Activated CD8-positive, alpha-beta T cell treated with anti-CD3 and anti-CD28 coated beads for 36 hours (primary cell): ENCODE measurements at regions not wholly inside any gene's neighbourhood (a gene's known extent, or its start where the extent isn't known, plus 50 kb on each side); places are given as distances from the start of the nearest gene placed in this dataset.

ENCODE experiments used
- ATAC-seq: fragments of 200-7000 bp; cut with Tn5 transposase; one replicate; pipeline ENCODE4 v1.10.0; 2021; ENCODE audit warnings: mild to moderate bottlenecking, moderate library complexity
- CTCF ChIA-PET: fragments of 350-600 bp; sonication (Branson Sonifier 250); formaldehyde crosslinking; loops from one replicate; lab custom pipeline; 2021; ENCODE audit warnings: antibody characterized with exemption; lab: Charles Lee
- POLR2A ChIA-PET: fragments of 350-600 bp; sonication (Branson Sonifier 250); formaldehyde crosslinking; loops from one replicate; lab custom pipeline; 2021; ENCODE audit warnings: antibody characterized with exemption; lab: Charles Lee
- DNase-seq: peaks from one replicate; pipeline ENCODE4 v3.0.0-alpha.2; 2020
- H3K27ac Mint-ChIP-seq: one replicate; pipeline ENCODE4 v1.8.0; 2021; ENCODE audit warnings: mild to moderate bottlenecking, mixed read lengths
- H3K27me3 Mint-ChIP-seq: one replicate; pipeline ENCODE4 v1.8.0; 2021; ENCODE audit warnings: mixed read lengths
- H3K36me3 Mint-ChIP-seq: one replicate; pipeline ENCODE4 v1.8.0; 2021; ENCODE audit warnings: low read depth, mixed read lengths
- H3K4me1 Mint-ChIP-seq: one replicate; pipeline ENCODE4 v1.8.0; 2021; ENCODE audit warnings: low read depth, mixed read lengths
- H3K4me3 Mint-ChIP-seq: one replicate; pipeline ENCODE4 v1.8.0; 2021; ENCODE audit warnings: mild to moderate bottlenecking, moderate library complexity, mixed read lengths
- H3K9me3 Mint-ChIP-seq: one replicate; pipeline ENCODE4 v1.8.0; 2021; ENCODE audit warnings: mixed read lengths
- intact Hi-C: fragments of 100-400 bp; cut with micrococcal nuclease; formaldehyde crosslinking; loops from one replicate; pipeline ENCODE4 v1.10.0; 2022
- TF ChIP-seq, protein P1 (sequence below): fragments of 200-600 bp; IDR thresholded peaks from one replicate; pipeline ENCODE4 v1.8.0; 2022; ENCODE audit warnings: antibody characterized with exemption, mild to moderate bottlenecking

DNA sequence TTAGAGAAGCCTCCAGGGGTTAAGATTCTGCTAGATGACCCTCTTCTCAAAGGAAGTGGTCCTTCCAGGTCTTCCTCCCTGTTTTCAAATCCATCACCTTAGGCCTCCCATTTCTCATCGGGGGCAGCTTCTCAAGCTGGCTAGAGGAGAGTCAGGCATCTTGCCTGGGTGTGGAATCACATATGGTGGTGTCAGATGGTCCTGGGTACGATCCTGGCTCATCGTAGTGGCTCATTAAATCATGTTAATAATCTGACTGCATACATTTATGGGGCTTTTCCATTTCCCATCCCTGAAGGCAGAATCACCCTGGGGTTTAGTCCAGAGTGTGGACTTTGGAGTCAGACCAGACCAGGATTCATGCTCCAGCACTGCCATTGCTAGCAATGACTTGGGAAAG is 132.6 kb downstream of the RPS24 start:
- Mint-ChIP-seq H3K9me3 (peaks cover 8% of the 10 kb centered on the region), H3K4me3 (no peak overlapping the region), H3K27ac (no peak overlapping the region), H3K36me3 (no peaks in the 10 kb centered on the region), H3K4me1 (no peaks in the 10 kb centered on the region), H3K27me3 (no peaks in the 10 kb centered on the region)
- ATAC-seq (no peak), DNase-seq (no peak)
- intact Hi-C loops, result no loop called here
- TF ChIP-seq, protein P1, sequence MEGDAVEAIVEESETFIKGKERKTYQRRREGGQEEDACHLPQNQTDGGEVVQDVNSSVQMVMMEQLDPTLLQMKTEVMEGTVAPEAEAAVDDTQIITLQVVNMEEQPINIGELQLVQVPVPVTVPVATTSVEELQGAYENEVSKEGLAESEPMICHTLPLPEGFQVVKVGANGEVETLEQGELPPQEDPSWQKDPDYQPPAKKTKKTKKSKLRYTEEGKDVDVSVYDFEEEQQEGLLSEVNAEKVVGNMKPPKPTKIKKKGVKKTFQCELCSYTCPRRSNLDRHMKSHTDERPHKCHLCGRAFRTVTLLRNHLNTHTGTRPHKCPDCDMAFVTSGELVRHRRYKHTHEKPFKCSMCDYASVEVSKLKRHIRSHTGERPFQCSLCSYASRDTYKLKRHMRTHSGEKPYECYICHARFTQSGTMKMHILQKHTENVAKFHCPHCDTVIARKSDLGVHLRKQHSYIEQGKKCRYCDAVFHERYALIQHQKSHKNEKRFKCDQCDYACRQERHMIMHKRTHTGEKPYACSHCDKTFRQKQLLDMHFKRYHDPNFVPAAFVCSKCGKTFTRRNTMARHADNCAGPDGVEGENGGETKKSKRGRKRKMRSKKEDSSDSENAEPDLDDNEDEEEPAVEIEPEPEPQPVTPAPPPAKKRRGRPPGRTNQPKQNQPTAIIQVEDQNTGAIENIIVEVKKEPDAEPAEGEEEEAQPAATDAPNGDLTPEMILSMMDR, result no peak
- CTCF ChIA-PET, result no interaction called here
- POLR2A ChIA-PET, result no interaction called here

DNA sequence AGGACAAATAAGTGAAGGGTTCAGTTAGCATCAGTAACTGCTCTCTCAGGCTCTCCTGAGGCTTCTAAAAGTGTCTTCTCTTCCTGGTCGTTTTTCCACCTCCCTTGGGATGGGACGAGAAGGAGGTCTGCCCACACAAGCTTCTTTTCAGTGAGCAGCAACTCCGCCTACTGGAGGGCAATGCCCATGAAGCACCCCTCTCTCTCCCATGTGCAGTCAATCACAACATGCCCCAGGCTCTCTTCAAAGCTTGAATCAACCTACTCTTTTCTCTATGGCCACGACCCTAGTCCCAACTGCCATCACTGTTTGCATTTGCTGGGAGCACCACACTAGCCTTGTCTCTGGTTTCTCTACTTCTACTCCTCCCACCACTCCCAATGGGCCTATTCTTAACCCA is 135.6 kb downstream of the RPS24 start:
- H3K9me3 Mint-ChIP-seq, result no peaks in the 10 kb centered on the region
- intact Hi-C loops, result no loop called here
- CTCF ChIA-PET, result no interaction called here
- DNase-seq (no peak), ATAC-seq (no peak)
- no peak overlapping the region for H3K4me3 Mint-ChIP-seq
- H3K4me1 Mint-ChIP-seq, result no peaks in the 10 kb centered on the region
- TF ChIP-seq, protein P1, result no peak
- POLR2A ChIA-PET, result no interaction called here
- H3K27me3 Mint-ChIP-seq, result no peaks in the 10 kb centered on the region
- H3K27ac Mint-ChIP-seq, result no peak overlapping the region
- H3K36me3 Mint-ChIP-seq, result no peaks in the 10 kb centered on the region

DNA sequence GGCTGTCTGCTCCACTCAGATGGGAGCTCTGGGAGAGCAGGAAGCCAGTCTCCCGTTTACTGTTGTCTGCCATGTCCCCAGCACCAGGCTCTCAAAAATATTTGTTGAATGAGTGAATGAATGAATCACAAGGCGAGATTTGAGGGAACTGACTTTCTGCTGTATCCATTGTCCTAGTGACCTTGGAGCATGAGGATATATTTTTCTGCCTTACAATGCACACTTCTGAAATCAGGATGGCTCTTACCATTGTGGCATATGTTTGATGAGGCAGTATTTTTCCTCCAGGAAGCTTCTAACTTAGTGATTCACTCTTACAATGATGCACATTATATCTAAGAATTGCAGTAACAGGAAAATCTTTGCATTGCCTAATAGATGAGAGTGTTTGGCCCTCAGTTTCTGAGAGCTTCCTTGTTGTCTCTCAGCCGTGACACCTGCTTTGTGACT is 136.4 kb downstream of the RPS24 start:
- CTCF ChIA-PET, result interaction anchor here (1.1 kb wide), 1 partner anchor 272 kb away, joined by 3 read pairs; no protein-coding TSS in a partner anchor
- TF ChIP-seq, protein P1, result no peak
- Mint-ChIP-seq H3K27me3 (no peaks in the 10 kb centered on the region), H3K27ac (no peak overlapping the region), H3K4me1 (no peaks in the 10 kb centered on the region), H3K9me3 (no peaks in the 10 kb centered on the region), H3K36me3 (no peaks in the 10 kb centered on the region), H3K4me3 (no peak overlapping the region)
- DNase-seq (no peak), ATAC-seq (no peak)
- intact Hi-C loops, result no loop called here
- POLR2A ChIA-PET, result no interaction called here

DNA sequence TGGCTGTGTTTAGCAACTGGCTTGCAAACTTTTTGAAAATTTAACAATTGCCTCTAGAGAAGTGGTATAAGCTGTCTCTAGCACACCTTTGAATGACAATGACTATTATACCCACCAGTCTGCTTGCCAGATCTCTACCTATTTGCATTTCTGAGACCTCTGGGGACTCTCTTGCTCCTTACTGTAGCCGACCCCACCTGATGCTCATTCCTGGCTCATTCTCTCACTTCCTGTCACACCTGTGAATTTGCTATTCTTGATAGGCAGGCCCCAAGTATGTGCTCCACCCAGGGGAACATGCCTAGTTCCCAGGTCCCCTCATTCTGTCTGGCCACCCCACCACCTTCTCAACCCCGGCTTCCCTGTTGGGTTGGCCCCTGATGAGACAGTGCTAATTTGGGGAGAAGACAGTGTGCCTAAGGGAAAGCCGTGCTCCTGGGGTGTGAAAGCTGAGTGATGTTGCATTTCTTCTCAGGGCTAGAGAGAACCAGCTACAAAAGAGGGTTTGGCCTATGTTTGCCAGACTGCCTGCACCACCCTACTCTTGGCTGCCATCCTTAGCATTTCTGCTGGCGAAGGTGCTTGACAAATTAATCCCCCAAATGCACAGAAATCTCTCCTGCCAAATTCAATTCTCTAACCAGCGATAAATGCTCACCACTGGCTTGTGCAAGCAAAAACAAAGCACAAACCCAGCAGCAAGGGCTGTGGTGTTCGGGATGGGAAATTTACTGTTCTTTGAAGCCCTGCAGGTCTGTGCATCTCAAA is 138.2 kb downstream of the RPS24 start:
- Mint-ChIP-seq H3K27me3 (no peaks in the 10 kb centered on the region), H3K4me1 (no peaks in the 10 kb centered on the region), H3K9me3 (no peaks in the 10 kb centered on the region), H3K27ac (no peak overlapping the region), H3K4me3 (no peak overlapping the region), H3K36me3 (no peaks in the 10 kb centered on the region)
- intact Hi-C loops, result no loop called here
- CTCF ChIA-PET, result no interaction called here
- POLR2A ChIA-PET, result no interaction called here
- ATAC-seq, result no peak
- TF ChIP-seq, protein P1, result no peak
- DNase-seq, result no peak

DNA sequence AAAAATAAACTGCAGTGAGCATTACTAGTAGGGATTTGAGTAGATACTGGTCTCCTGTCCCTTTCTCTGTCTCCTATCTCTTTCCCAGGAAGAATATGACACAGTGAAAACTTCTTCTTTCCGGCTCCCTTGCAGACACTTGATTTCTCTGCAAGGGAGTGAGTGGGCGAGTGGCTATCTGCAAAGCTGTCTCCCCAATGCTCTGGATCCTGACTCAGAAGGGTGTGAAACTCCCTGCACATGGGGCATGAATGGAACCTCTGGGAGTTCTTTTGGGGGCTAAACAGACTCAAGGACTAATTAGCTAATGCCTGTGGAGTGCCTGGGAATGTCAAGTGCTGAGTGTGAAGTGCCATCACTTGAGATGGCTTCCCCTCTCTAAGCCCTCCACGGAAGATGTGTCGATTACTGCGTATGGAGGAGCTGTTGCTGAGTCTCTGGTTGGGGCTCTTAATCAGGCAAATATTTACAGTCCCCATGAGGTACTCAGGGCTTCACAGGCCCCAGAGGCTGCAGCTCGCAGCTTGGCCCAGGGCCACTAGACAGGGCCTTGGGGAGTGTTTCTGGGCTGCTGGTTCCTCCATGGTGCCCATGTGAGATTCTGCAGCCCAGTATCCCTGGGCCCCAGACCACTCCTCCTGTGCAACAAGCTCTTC is 139.8 kb downstream of the RPS24 start:
- TF ChIP-seq, protein P1, result no peak
- H3K4me3 Mint-ChIP-seq, result no peak overlapping the region
- no peaks in the 10 kb centered on the region for H3K27me3 Mint-ChIP-seq
- ATAC-seq, result no peak
- no peak for DNase-seq
- no peaks in the 10 kb centered on the region for H3K4me1 Mint-ChIP-seq
- POLR2A ChIA-PET, result no interaction called here
- no peaks in the 10 kb centered on the region for H3K36me3 Mint-ChIP-seq
- no peak overlapping the region for H3K27ac Mint-ChIP-seq
- intact Hi-C loops, result no loop called here
- no peaks in the 10 kb centered on the region for H3K9me3 Mint-ChIP-seq
- CTCF ChIA-PET, result interaction anchor here (2.0 kb wide), 1 partner anchor 126 kb away, joined by 5 read pairs; no protein-coding TSS in a partner anchor
